OCI-LY7 (cell line): ENCODE measurements at regions not wholly inside any gene's neighbourhood (a gene's known extent, or its start where the extent isn't known, plus 50 kb on each side); places are given as distances from the start of the nearest gene placed in this dataset.

Experiments
- EZH2phosphoT487 ChIP-seq: fragments of 200-600 bp; sonication (generic); IDR thresholded peaks from 2 replicates; pipeline ENCODE4 v1.6.1; 2018; ENCODE audit warnings: low read depth, borderline replicate concordance, mild to moderate bottlenecking, mixed run types, antibody characterized with exemption, low read length, moderate library complexity, mixed read lengths
- TF ChIP-seq, protein P1 (sequence below): fragments of 200-600 bp; sonication (generic); conservative IDR thresholded peaks from 2 replicates; pipeline ENCODE4 v1.5.1; 2014; ENCODE audit warnings: mild to moderate bottlenecking, antibody characterized with exemption, low read length, moderate library complexity, mixed read lengths

DNA sequence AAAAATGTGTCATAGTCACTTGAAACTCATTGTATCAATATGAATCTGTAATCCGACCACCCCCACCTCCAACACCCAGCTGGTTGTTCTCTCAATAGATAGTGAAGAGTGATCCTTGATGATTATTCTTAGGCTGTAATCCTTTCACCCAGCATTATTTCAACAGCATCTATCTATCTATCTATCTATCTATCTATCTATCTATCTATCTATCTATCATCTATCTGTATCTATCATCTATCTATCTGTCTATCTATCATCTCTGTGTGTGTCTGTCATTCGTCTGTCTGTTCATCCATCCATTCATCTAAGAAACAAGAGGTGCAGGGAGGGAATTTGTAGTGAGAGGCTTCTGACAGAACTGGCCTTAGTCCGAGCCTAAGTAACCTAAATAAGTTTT is 78.7 kb upstream of the IGSF10 start:
- TF ChIP-seq EZH2phosphoT487: no peak
- TF ChIP-seq, protein P1, sequence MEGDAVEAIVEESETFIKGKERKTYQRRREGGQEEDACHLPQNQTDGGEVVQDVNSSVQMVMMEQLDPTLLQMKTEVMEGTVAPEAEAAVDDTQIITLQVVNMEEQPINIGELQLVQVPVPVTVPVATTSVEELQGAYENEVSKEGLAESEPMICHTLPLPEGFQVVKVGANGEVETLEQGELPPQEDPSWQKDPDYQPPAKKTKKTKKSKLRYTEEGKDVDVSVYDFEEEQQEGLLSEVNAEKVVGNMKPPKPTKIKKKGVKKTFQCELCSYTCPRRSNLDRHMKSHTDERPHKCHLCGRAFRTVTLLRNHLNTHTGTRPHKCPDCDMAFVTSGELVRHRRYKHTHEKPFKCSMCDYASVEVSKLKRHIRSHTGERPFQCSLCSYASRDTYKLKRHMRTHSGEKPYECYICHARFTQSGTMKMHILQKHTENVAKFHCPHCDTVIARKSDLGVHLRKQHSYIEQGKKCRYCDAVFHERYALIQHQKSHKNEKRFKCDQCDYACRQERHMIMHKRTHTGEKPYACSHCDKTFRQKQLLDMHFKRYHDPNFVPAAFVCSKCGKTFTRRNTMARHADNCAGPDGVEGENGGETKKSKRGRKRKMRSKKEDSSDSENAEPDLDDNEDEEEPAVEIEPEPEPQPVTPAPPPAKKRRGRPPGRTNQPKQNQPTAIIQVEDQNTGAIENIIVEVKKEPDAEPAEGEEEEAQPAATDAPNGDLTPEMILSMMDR: no peak
